Heart left ventricle (tissue), 16 donors: ENCODE measurements at regions not wholly inside any gene's neighbourhood (a gene's known extent, or its start where the extent isn't known, plus 50 kb on each side); places are given as distances from the start of the nearest gene placed in this dataset.
"Not testable (repeated sequence)": the region's sequence is repeated elsewhere in the genome, so short reads cannot be mapped to it uniquely, and the experiment has no call there.

Experiments
- ATAC-seq, 4 donors: fragments of 200-7000 bp; cut with Tn5 transposase; one replicate each; pipeline ENCODE4 v1.9.1; 2020 to 2022; ENCODE audit warnings: moderate library complexity in 4 of 4, mild to moderate bottlenecking in 3 of 4, moderate number of reproducible peaks in 1 of 4
- DNase-seq, 5 donors: peaks; one replicate each; pipeline ENCODE4 v3.0.0-alpha.2; 2020
- H3K27ac ChIP-seq, 12 donors: fragments of 200-600 bp; sonication (generic) in 4 of 12; one replicate each; pipeline versions ENCODE4 v1.5.0 to v1.8.0; 2016 to 2022; ENCODE audit warnings: mild to moderate bottlenecking in 2 of 12
- H3K27me3 ChIP-seq, 9 donors: fragments of 200-600 bp; sonication (generic) in 2 of 9; one replicate each; pipeline versions ENCODE4 v1.5.1 to v1.8.0; 2016 to 2022; ENCODE audit warnings: mild to moderate bottlenecking in 3 of 9
- H3K36me3 ChIP-seq, 9 donors: fragments of 200-600 bp; sonication (generic) in 2 of 9; one replicate each; pipeline versions ENCODE4 v1.5.0 to v1.8.0; 2018 to 2022; ENCODE audit warnings: mild to moderate bottlenecking in 2 of 9
- H3K4me1 ChIP-seq, 12 donors: fragments of 200-600 bp; sonication (generic) in 4 of 12; one replicate each; pipeline versions ENCODE4 v1.5.0 to v1.8.0; 2016 to 2022; ENCODE audit warnings: mild to moderate bottlenecking in 3 of 12
- H3K4me3 ChIP-seq, 12 donors: fragments of 200-600 bp; sonication (generic) in 4 of 12; one replicate each; pipeline versions ENCODE4 v1.5.0 to v1.8.0; 2017 to 2022; ENCODE audit warnings: mild to moderate bottlenecking in 9 of 12, moderate library complexity in 4 of 12
- H3K9me3 ChIP-seq, 12 donors: fragments of 200-600 bp; sonication (generic) in 4 of 12; one replicate each; pipeline versions ENCODE4 v1.5.0 to v1.8.0; 2016 to 2022; ENCODE audit warnings: mild to moderate bottlenecking in 1 of 12
- CTCF ChIP-seq, 12 donors: fragments of 200-600 bp; sonication (generic) in 4 of 12; IDR thresholded peaks; one replicate each; pipeline versions ENCODE4 v1.5.0 to v1.8.0; 2018 to 2022; ENCODE audit warnings: antibody characterized with exemption in 12 of 12, mild to moderate bottlenecking in 5 of 12
- POLR2A ChIP-seq, 2 donors: fragments of 450-650 bp; IDR thresholded peaks; one replicate each; pipeline ENCODE4 v1.6.1; 2017; ENCODE audit warnings: antibody characterized with exemption in 2 of 2, mild to moderate bottlenecking in 2 of 2, moderate library complexity in 2 of 2
- WGBS, 4 donors: extraction: QIAGEN DNeasy Blood & Tissue Kit in 2 of 4; methylation state at CpG; one replicate each; pipeline versions ENCODE4 v1.1.5 to v1.1.7; 2013 to 2018; 5-methylcytosine and 5-hydroxymethylcytosine counted together
- intact Hi-C, 10 donors: fragments of 100-400 bp; cut with DNase I; formaldehyde crosslinking; loops; one replicate each; pipeline versions ENCODE4 v1.11.1 to v1.14.2; 2022
- donor health status: ischemic (EF 13 %, LVEDD 7.1; RV severe dilation, severe dysfunction).
- donor health status: healthy with polysubstance abuse.
- donor health status: DM: no; HTN: yes; CAD: no.
- donor health status: DM: no; HTN: no; CAD: no.
- donor health status: ischemic (EF 25% LVEDD 6.9; RV normal size, moderate dysfunction).
- donor health status: ischemic (EF 25% LVEDD 5.7; RV mildly dilated, moderate dysfunction).
- donor health status: healthy.
- donor health status: DM: yes; HTN: yes; CAD: no.
- donor health status: ischemic (EF 35%, LVEDD 5.7; RV mildly dilated, moderate dysfunction).
- donor health status: nonischemic (EF 11% LVEDD 7.7; RV severe dilation, severe dysfunction).
- donor health status: DM: yes; HTN: yes; CAD: no.
- donor health status: PGD.
- donor health status: ischemic (EF 29% LVEDD 5.4; RV normal size, mild dysfunction).
- donor health status: nonischemic (EF 23%, LVEDD 6.1; RV moderate dilation, normal function).

- Histone ChIP-seq H3K27ac (no peak overlapping the region), H3K9me3 (no peaks in the 10 kb centered on the region), H3K4me1 (no peaks in the 10 kb centered on the region), H3K36me3 (no peaks in the 10 kb centered on the region), H3K27me3 (no peaks in the 10 kb centered on the region), H3K4me3 (no peak overlapping the region)
- ATAC-seq: no peak
- DNase-seq: no peak
- 79 to 82% (median 81%) methylated on average over 4 of the region's 4 CpGs for WGBS, 4 donors
- TF ChIP-seq CTCF (IDR thresholded peaks at IDR 0.05) (no peak), POLR2A (IDR thresholded peaks at IDR 0.05) (no peak)
- intact Hi-C loops: no loop called here
These were observed 1132.0 kb upstream of the LRRTM3 start for GRCh38 chr10:65793738-65794425.

GRCh38 chr10:65794861-65795260 lies 1131.0 kb upstream of the LRRTM3 start:
- 93 to 97% (median 96%) methylated on average over 19 of the region's 19 CpGs for WGBS, 4 donors
- intact Hi-C loops, ATAC-seq, H3K27me3 ChIP-seq, H3K27ac ChIP-seq, H3K4me3 ChIP-seq, H3K36me3 ChIP-seq, H3K9me3 ChIP-seq, H3K4me1 ChIP-seq, DNase-seq: not testable (repeated sequence)

GRCh38 chr10:65796472-65796871 lies 1129.4 kb upstream of the LRRTM3 start:
- Histone ChIP-seq H3K4me1 (no peaks in the 10 kb centered on the region), H3K27ac (no peak overlapping the region), H3K9me3 (no peaks in the 10 kb centered on the region), H3K4me3 (no peak overlapping the region), H3K27me3 (no peaks in the 10 kb centered on the region), H3K36me3 (no peaks in the 10 kb centered on the region)
- WGBS, 4 donors: 41 to 50% (median 46%) methylated on average over 2 of the region's 2 CpGs
- TF ChIP-seq CTCF (IDR thresholded peaks at IDR 0.05): no peak
- TF ChIP-seq POLR2A (IDR thresholded peaks at IDR 0.05): no peak
- ATAC-seq: no peak
- intact Hi-C loops: no loop called here
- DNase-seq: no peak

- Histone ChIP-seq H3K36me3 (no peaks in the 10 kb centered on the region), H3K4me1 (no peaks in the 10 kb centered on the region), H3K9me3 (no peaks in the 10 kb centered on the region), H3K4me3 (no peak overlapping the region), H3K27ac (no peak overlapping the region), H3K27me3 (no peaks in the 10 kb centered on the region)
- DNase-seq (no peak), ATAC-seq (no peak)
- intact Hi-C loops: no loop called here
- no peak for TF ChIP-seq POLR2A (IDR thresholded peaks at IDR 0.05)
- TF ChIP-seq CTCF (IDR thresholded peaks at IDR 0.05): no peak
- WGBS, 4 donors: 88 to 90% (median 90%) methylated on average over 3 of the region's 3 CpGs
These were observed 1127.7 kb upstream of the LRRTM3 start for GRCh38 chr10:65798133-65798532.

- 77 to 93% (median 85%) methylated on average over 2 of the region's 2 CpGs for WGBS, 4 donors
These were observed 1123.4 kb upstream of the LRRTM3 start for GRCh38 chr10:65802391-65802790.

More at GRCh38 chr10:65802391-65802790, 1123.4 kb upstream of the LRRTM3 start:
- H3K27ac ChIP-seq: no peak overlapping the region
- ATAC-seq (no peak), DNase-seq (no peak)
- H3K4me3 ChIP-seq: no peak overlapping the region
- H3K4me1 ChIP-seq: no peaks in the 10 kb centered on the region
- H3K27me3 ChIP-seq: no peaks in the 10 kb centered on the region
- no peaks in the 10 kb centered on the region for H3K36me3 ChIP-seq
- no peaks in the 10 kb centered on the region for H3K9me3 ChIP-seq
- TF ChIP-seq CTCF (IDR thresholded peaks at IDR 0.05) (no peak), POLR2A (IDR thresholded peaks at IDR 0.05) (no peak)
- intact Hi-C loops: no loop called here
